ENCODE measurements at regions not wholly inside any gene's neighbourhood (a gene's known extent, or its start where the extent isn't known, plus 50 kb on each side); places are given as distances from the start of the nearest gene placed in this dataset.

DNA sequence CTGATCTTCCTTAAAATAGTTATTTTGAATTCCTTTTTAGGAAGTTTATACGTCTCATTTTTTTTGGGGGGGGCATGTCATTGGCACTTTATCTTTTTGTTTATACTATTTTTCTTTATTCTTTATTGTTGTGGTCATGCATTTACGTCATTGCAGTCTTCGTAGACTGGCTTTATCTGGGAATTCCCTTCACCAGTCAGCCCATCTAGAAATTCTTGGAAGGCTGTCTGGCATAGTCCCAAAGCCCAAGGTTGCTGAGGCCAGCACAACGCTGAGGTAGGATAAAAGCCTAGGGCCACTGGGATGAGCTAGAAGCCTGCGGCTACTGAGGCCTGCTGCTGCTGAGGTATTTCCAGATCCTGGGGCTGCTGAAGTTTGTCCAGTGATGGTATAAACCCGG lies 121.5 kb downstream of the ISOC1 start:
- no peaks in the 10 kb centered on the region for H3K27me3 ChIP-seq (ENCODE audit: control insufficient read depth in 2 of 2, insufficient read depth in 1 of 2, low read length in 1 of 2)
- no peak for DNase-seq (ENCODE audit: low read depth in 6 of 9, low spot score in 9 of 9)
- WGBS = 97% methylated on average over 6 of the region's 6 CpGs

DNA sequence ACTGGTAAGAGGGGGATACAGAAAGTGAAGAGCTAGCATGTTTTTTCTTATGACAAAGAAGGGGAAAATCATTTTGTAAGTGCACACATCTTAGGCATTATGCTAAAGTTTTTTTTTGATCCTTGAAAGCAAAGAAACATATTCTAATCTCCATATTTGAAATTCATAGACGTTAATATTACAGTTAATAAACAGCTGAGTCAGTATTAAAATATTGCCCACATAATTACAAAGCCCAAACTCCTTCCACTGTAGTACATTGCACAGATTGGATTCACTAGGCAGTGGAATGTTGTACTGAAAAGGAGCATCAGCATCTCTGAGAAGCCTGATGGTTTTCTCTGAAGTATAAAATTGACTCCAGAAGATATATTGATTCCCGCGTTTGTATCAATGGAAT lies 122.6 kb downstream of the ISOC1 start:
- Histone ChIP-seq H3K4me3 (ENCODE audit: low read length in 2 of 2) (no peak overlapping the region), H3K27me3 (ENCODE audit: control insufficient read depth in 2 of 2, insufficient read depth in 1 of 2, low read length in 1 of 2) (no peaks in the 10 kb centered on the region), H3K27ac (ENCODE audit: low read depth in 1 of 2, low read length in 1 of 2) (no peak overlapping the region), H3K9me3 (ENCODE audit: control insufficient read depth in 2 of 2, insufficient read depth in 1 of 2, low read length in 1 of 2) (peaks cover 0 to 4% of the 10 kb centered on the region in 2 donors), H3K4me1 (ENCODE audit: control insufficient read depth in 2 of 2, insufficient read depth in 2 of 2, low read length in 2 of 2) (no peaks in the 10 kb centered on the region), H3K36me3 (ENCODE audit: control insufficient read depth in 2 of 2, insufficient read depth in 2 of 2, low read length in 1 of 2) (no peaks in the 10 kb centered on the region)
- no peak for DNase-seq (ENCODE audit: low read depth in 6 of 9, low spot score in 9 of 9)
- WGBS = 92% methylated on average over 3 of the region's 3 CpGs

More for the DNA sequence above, 121.5 kb downstream of the ISOC1 start:
- Histone ChIP-seq H3K4me1 (ENCODE audit: control insufficient read depth in 2 of 2, insufficient read depth in 2 of 2, low read length in 2 of 2) (no peaks in the 10 kb centered on the region), H3K9me3 (ENCODE audit: control insufficient read depth in 2 of 2, insufficient read depth in 1 of 2, low read length in 1 of 2) (peaks cover 0 to 4% of the 10 kb centered on the region in 2 donors), H3K36me3 (ENCODE audit: control insufficient read depth in 2 of 2, insufficient read depth in 2 of 2, low read length in 1 of 2) (no peaks in the 10 kb centered on the region), H3K4me3 (ENCODE audit: low read length in 2 of 2) (no peak overlapping the region), H3K27ac (ENCODE audit: low read depth in 1 of 2, low read length in 1 of 2) (no peak overlapping the region)

DNA sequence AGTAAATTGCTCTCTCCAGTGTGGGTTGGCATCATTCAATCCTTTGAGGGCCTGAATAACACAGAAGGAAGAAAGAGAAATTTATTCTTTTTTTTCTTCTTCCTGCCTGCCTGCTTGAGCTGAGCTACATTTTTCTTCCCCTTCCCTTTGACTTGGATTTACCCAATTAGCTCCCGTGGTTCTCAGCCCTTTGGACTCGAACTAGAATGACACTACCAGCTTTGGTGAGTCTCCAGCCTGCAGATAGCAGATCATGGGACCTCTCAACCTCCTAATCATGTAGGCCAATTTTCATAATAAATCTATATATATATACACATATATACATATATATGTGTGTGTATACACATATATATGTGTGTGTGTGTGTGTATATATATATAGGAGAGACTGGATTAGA lies 128.6 kb downstream of the ISOC1 start:
- DNase-seq (ENCODE audit: low read depth in 6 of 9, low spot score in 9 of 9) = no peak
- no peak overlapping the region for H3K4me3 ChIP-seq (ENCODE audit: low read length in 2 of 2)
- H3K27ac ChIP-seq (ENCODE audit: low read depth in 1 of 2, low read length in 1 of 2) = no peak overlapping the region
- no peaks in the 10 kb centered on the region for H3K9me3 ChIP-seq (ENCODE audit: control insufficient read depth in 2 of 2, insufficient read depth in 1 of 2, low read length in 1 of 2)
- no peaks in the 10 kb centered on the region for H3K27me3 ChIP-seq (ENCODE audit: control insufficient read depth in 2 of 2, insufficient read depth in 1 of 2, low read length in 1 of 2)
- WGBS = 83% methylated on average over 2 of the region's 2 CpGs
- H3K4me1 ChIP-seq (ENCODE audit: control insufficient read depth in 2 of 2, insufficient read depth in 2 of 2, low read length in 2 of 2) = no peaks in the 10 kb centered on the region
- H3K36me3 ChIP-seq (ENCODE audit: control insufficient read depth in 2 of 2, insufficient read depth in 2 of 2, low read length in 1 of 2) = no peaks in the 10 kb centered on the region

DNA sequence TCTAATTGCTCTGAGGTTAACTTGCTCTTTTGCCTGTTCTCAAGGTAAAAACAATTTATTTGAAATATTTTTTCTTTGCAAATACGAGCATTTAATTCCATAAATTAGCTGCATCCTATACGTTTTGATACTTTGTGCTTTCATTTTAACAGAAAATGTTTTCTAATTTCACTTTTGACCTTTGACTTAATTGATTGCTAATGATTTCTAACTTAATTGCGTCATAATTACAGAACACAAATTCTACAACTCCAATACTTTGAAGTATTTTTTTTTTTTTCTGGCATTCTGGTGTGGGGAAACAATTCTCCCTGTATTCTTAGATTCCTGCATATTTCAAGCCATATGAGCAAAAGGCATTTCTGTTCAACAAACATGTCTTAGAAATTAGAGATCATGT lies 134.0 kb downstream of the ISOC1 start:
- no peak overlapping the region for H3K4me3 ChIP-seq (ENCODE audit: low read length in 2 of 2)
- no peak overlapping the region for H3K27ac ChIP-seq (ENCODE audit: low read depth in 1 of 2, low read length in 1 of 2)
- no peaks in the 10 kb centered on the region for H3K9me3 ChIP-seq (ENCODE audit: control insufficient read depth in 2 of 2, insufficient read depth in 1 of 2, low read length in 1 of 2)
- no peak for DNase-seq (ENCODE audit: low read depth in 6 of 9, low spot score in 9 of 9)
- no peaks in the 10 kb centered on the region for H3K4me1 ChIP-seq (ENCODE audit: control insufficient read depth in 2 of 2, insufficient read depth in 2 of 2, low read length in 2 of 2)
- H3K27me3 ChIP-seq (ENCODE audit: control insufficient read depth in 2 of 2, insufficient read depth in 1 of 2, low read length in 1 of 2) = no peaks in the 10 kb centered on the region
- 63% methylated on average over 3 of the region's 3 CpGs for WGBS
- H3K36me3 ChIP-seq (ENCODE audit: control insufficient read depth in 2 of 2, insufficient read depth in 2 of 2, low read length in 1 of 2) = no peaks in the 10 kb centered on the region

DNA sequence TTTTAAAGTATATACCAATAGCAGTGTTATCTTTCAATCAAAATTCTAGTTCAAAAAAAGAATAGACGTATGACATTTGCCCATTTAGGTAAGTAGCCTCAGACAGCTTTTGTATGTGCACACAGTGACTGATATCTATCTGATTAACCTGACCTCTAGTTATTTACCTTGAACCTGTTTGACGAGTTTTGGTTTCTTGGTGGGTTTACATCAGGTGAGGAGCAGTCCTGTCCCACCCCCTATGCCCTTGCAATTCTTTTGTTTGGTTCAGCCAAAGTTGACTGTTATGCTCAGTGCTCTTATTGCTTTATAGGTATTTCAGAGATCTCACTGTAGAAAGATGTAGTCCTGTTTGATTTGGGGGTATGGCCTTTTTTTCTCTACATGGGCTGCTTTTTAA lies 147.2 kb downstream of the ISOC1 start:
- Histone ChIP-seq H3K4me1 (ENCODE audit: control insufficient read depth in 2 of 2, insufficient read depth in 2 of 2, low read length in 2 of 2) (no peaks in the 10 kb centered on the region), H3K27me3 (ENCODE audit: control insufficient read depth in 2 of 2, insufficient read depth in 1 of 2, low read length in 1 of 2) (no peaks in the 10 kb centered on the region), H3K36me3 (ENCODE audit: control insufficient read depth in 2 of 2, insufficient read depth in 2 of 2, low read length in 1 of 2) (no peaks in the 10 kb centered on the region), H3K27ac (ENCODE audit: low read depth in 1 of 2, low read length in 1 of 2) (no peak overlapping the region), H3K4me3 (ENCODE audit: low read length in 2 of 2) (no peak overlapping the region), H3K9me3 (ENCODE audit: control insufficient read depth in 2 of 2, insufficient read depth in 1 of 2, low read length in 1 of 2) (no peaks in the 10 kb centered on the region)
- 92% methylated on average over 2 of the region's 2 CpGs for WGBS
- DNase-seq (ENCODE audit: low read depth in 6 of 9, low spot score in 9 of 9) = no peak

DNA sequence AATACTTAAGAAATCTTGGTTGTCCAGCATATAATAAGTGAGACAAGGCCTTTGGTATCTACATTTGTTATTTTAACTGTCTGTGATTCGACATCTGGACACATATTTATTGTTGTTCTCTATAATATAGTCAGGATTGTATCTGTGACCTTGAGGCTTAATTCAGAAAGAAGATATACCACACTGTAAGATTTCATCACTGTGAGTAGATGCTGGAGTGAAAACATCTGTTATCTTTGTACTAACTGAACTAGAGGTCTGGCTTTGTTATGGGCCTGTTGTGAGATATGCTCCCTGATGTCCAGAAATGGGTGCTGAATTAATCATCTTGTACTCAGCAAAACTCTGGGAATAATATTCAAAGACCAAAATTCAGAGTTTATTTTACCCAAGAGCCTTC lies 148.5 kb downstream of the ISOC1 start:
- 67% methylated on average over 1 of the region's 1 CpG for WGBS
- Histone ChIP-seq H3K27ac (ENCODE audit: low read depth in 1 of 2, low read length in 1 of 2) (no peak overlapping the region), H3K4me3 (ENCODE audit: low read length in 2 of 2) (no peak overlapping the region), H3K27me3 (ENCODE audit: control insufficient read depth in 2 of 2, insufficient read depth in 1 of 2, low read length in 1 of 2) (no peaks in the 10 kb centered on the region), H3K36me3 (ENCODE audit: control insufficient read depth in 2 of 2, insufficient read depth in 2 of 2, low read length in 1 of 2) (no peaks in the 10 kb centered on the region), H3K4me1 (ENCODE audit: control insufficient read depth in 2 of 2, insufficient read depth in 2 of 2, low read length in 2 of 2) (no peaks in the 10 kb centered on the region), H3K9me3 (ENCODE audit: control insufficient read depth in 2 of 2, insufficient read depth in 1 of 2, low read length in 1 of 2) (no peaks in the 10 kb centered on the region)
- no peak for DNase-seq (ENCODE audit: low read depth in 6 of 9, low spot score in 9 of 9)

DNA sequence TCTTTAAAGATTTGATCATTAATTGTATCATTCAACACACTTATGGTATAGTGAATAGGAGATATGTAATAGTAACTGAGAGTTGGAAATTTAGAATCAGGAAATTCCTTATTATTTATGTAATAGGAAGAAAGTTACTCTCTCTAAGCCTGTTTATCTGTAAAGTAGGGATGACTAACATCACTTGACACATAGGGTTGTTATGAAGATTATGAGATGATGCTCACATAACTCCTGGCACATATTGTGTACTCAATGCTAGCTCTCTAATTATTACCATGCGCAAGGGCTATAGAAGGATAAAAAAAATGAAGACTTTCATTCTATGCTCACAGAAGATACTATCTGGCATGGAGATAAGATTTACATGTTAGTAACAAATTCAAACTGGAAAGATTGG lies 149.9 kb downstream of the ISOC1 start:
- no peaks in the 10 kb centered on the region for H3K4me1 ChIP-seq (ENCODE audit: control insufficient read depth in 2 of 2, insufficient read depth in 2 of 2, low read length in 2 of 2)
- no peaks in the 10 kb centered on the region for H3K27me3 ChIP-seq (ENCODE audit: control insufficient read depth in 2 of 2, insufficient read depth in 1 of 2, low read length in 1 of 2)
- H3K4me3 ChIP-seq (ENCODE audit: low read length in 2 of 2) = no peak overlapping the region
- 98% methylated on average over 1 of the region's 1 CpG for WGBS
- DNase-seq (ENCODE audit: low read depth in 6 of 9, low spot score in 9 of 9) = no peak
- no peak overlapping the region for H3K27ac ChIP-seq (ENCODE audit: low read depth in 1 of 2, low read length in 1 of 2)
- no peaks in the 10 kb centered on the region for H3K9me3 ChIP-seq (ENCODE audit: control insufficient read depth in 2 of 2, insufficient read depth in 1 of 2, low read length in 1 of 2)
- no peaks in the 10 kb centered on the region for H3K36me3 ChIP-seq (ENCODE audit: control insufficient read depth in 2 of 2, insufficient read depth in 2 of 2, low read length in 1 of 2)

DNA sequence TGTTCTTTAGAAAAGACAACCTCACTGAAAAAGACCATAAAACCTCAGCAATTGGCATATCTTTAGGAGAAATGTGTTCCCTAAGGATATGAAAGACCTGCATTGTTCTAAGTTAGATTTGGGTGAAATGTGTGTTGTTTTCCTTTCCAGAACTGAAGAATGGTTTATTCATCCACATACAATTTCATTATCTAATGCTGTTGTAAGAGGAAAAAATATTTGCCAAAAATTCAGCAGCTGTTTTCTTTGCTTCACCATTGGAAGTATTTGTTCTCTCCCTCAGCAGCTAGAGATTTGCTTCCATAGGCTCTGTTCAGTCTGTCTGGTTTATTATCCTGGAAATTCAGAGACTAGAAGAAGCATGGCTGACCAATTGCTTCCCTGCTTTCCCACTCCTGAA lies 150.9 kb downstream of the ISOC1 start:
- H3K27me3 ChIP-seq (ENCODE audit: control insufficient read depth in 2 of 2, insufficient read depth in 1 of 2, low read length in 1 of 2) = no peaks in the 10 kb centered on the region
- no peak overlapping the region for H3K4me3 ChIP-seq (ENCODE audit: low read length in 2 of 2)
- DNase-seq (ENCODE audit: low read depth in 6 of 9, low spot score in 9 of 9) = no peak
- no peaks in the 10 kb centered on the region for H3K4me1 ChIP-seq (ENCODE audit: control insufficient read depth in 2 of 2, insufficient read depth in 2 of 2, low read length in 2 of 2)
- no peak overlapping the region for H3K27ac ChIP-seq (ENCODE audit: low read depth in 1 of 2, low read length in 1 of 2)
- no peaks in the 10 kb centered on the region for H3K36me3 ChIP-seq (ENCODE audit: control insufficient read depth in 2 of 2, insufficient read depth in 2 of 2, low read length in 1 of 2)
- no peaks in the 10 kb centered on the region for H3K9me3 ChIP-seq (ENCODE audit: control insufficient read depth in 2 of 2, insufficient read depth in 1 of 2, low read length in 1 of 2)

DNA sequence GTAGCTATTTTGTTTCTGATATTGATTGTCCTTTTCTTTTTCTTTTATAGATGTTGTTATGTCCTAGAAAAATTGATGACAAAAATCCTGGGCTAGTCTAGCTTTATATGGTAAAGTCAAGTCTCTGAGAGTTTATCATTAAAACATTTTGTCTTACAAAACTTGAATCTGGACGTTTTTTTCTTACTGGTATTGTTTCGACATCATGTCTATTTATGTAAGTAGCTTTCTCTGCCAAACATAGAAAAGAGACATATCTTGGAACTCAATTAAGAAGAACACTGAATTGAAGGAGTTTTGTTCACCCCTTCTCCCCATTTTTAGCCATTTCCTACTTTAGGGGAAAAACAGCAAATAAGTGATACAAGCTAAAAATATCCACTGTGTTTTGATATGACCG lies 151.5 kb downstream of the ISOC1 start:
- WGBS = 75% methylated on average over 3 of the region's 3 CpGs
- H3K4me3 ChIP-seq (ENCODE audit: low read length in 2 of 2) = no peak overlapping the region
- no peaks in the 10 kb centered on the region for H3K27me3 ChIP-seq (ENCODE audit: control insufficient read depth in 2 of 2, insufficient read depth in 1 of 2, low read length in 1 of 2)
- no peak for DNase-seq (ENCODE audit: low read depth in 6 of 9, low spot score in 9 of 9)
- no peaks in the 10 kb centered on the region for H3K36me3 ChIP-seq (ENCODE audit: control insufficient read depth in 2 of 2, insufficient read depth in 2 of 2, low read length in 1 of 2)
- H3K9me3 ChIP-seq (ENCODE audit: control insufficient read depth in 2 of 2, insufficient read depth in 1 of 2, low read length in 1 of 2) = no peaks in the 10 kb centered on the region
- no peak overlapping the region for H3K27ac ChIP-seq (ENCODE audit: low read depth in 1 of 2, low read length in 1 of 2)
- no peaks in the 10 kb centered on the region for H3K4me1 ChIP-seq (ENCODE audit: control insufficient read depth in 2 of 2, insufficient read depth in 2 of 2, low read length in 2 of 2)

DNA sequence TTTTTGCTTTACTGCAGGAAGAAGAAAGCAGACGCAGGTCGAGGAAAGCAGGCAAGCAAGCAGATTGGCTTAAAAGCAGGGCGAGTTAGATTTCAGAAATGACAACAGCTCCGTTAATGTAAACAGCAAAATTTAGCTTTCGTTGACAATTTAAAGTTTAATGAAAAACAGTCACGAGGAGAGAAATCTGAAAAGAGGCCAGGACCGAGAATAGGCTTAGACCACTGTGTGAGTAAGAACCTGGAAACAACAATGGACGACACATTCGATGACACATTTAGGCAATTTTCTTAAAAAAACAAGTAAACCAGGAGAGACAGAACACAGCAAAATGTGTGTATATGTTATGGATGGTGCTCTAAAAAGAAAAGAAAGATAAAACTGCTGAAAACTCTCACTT lies 155.3 kb downstream of the ISOC1 start:
- Histone ChIP-seq H3K27ac (ENCODE audit: low read depth in 1 of 2, low read length in 1 of 2) (no peak overlapping the region), H3K27me3 (ENCODE audit: control insufficient read depth in 2 of 2, insufficient read depth in 1 of 2, low read length in 1 of 2) (no peaks in the 10 kb centered on the region), H3K4me1 (ENCODE audit: control insufficient read depth in 2 of 2, insufficient read depth in 2 of 2, low read length in 2 of 2) (no peaks in the 10 kb centered on the region), H3K36me3 (ENCODE audit: control insufficient read depth in 2 of 2, insufficient read depth in 2 of 2, low read length in 1 of 2) (no peaks in the 10 kb centered on the region), H3K4me3 (ENCODE audit: low read length in 2 of 2) (no peak overlapping the region), H3K9me3 (ENCODE audit: control insufficient read depth in 2 of 2, insufficient read depth in 1 of 2, low read length in 1 of 2) (peaks cover 0 to under 1% of the 10 kb centered on the region in 2 donors)
- 93% methylated on average over 9 of the region's 9 CpGs for WGBS
- DNase-seq (ENCODE audit: low read depth in 6 of 9, low spot score in 9 of 9) = no peak
